ENCODE measurements at regions not wholly inside any gene's neighbourhood (a gene's known extent, or its start where the extent isn't known, plus 50 kb on each side); places are given as distances from the start of the nearest gene placed in this dataset.
"Not testable (repeated sequence)": the region's sequence is repeated elsewhere in the genome, so short reads cannot be mapped to it uniquely, and the experiment has no call there.

DNA sequence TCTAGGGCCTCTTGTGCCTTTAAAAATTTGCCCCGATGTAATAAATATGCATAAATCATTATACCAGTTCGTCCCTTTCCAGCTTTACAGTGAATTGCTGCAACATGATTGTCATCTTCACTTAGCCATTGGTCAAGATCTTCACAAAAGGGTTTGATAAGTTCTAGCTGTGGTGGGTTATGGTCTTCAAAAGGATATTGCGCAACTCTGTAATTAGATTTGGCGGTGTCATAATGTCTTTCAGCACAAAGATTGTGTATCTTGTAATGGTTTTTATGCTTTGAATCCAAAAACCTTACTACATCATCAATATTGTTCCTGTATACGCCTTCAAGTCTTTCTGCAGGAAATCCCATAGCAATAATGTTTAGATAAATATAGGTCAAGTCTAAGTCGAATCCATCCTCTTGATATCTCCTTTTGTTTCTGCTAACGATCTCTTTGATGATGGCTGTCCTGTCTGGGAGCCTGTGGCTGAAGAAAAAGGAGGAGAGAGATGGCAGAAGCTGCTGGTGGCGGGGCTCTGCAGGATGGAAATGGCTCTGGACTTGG is 119.1 kb upstream of the PRSS3 start:
- TF ChIP-seq, protein P1, sequence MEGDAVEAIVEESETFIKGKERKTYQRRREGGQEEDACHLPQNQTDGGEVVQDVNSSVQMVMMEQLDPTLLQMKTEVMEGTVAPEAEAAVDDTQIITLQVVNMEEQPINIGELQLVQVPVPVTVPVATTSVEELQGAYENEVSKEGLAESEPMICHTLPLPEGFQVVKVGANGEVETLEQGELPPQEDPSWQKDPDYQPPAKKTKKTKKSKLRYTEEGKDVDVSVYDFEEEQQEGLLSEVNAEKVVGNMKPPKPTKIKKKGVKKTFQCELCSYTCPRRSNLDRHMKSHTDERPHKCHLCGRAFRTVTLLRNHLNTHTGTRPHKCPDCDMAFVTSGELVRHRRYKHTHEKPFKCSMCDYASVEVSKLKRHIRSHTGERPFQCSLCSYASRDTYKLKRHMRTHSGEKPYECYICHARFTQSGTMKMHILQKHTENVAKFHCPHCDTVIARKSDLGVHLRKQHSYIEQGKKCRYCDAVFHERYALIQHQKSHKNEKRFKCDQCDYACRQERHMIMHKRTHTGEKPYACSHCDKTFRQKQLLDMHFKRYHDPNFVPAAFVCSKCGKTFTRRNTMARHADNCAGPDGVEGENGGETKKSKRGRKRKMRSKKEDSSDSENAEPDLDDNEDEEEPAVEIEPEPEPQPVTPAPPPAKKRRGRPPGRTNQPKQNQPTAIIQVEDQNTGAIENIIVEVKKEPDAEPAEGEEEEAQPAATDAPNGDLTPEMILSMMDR (IDR thresholded peaks at IDR 0.05), result not testable (repeated sequence)
- not testable (repeated sequence) for TF ChIP-seq POLR2A (IDR thresholded peaks at IDR 0.05)
